Activated naive CD4-positive, alpha-beta T cell treated with anti-CD3 and anti-CD28 coated beads, Interleukin-2, amount 50 U/mL, for 24 hours (primary cell): ENCODE measurements at regions not wholly inside any gene's neighbourhood (a gene's known extent, or its start where the extent isn't known, plus 50 kb on each side); places are given as distances from the start of the nearest gene placed in this dataset.
A peak's percentile ranks its signal among the peaks of the same experiment; 100 is the strongest.

Source experiments
- H3K27ac Mint-ChIP-seq: one replicate; pipeline ENCODE4 v1.8.0; 2021; ENCODE audit warnings: mild to moderate bottlenecking, mixed read lengths
- H3K27me3 Mint-ChIP-seq: one replicate; pipeline ENCODE4 v1.8.0; 2021; ENCODE audit warnings: mixed read lengths
- H3K36me3 Mint-ChIP-seq: one replicate; pipeline ENCODE4 v1.8.0; 2021; ENCODE audit warnings: mixed read lengths
- H3K4me1 Mint-ChIP-seq: one replicate; pipeline ENCODE4 v1.8.0; 2021; ENCODE audit warnings: mixed read lengths
- H3K4me3 Mint-ChIP-seq: one replicate; pipeline ENCODE4 v1.8.0; 2021; ENCODE audit warnings: mild to moderate bottlenecking, mixed read lengths
- H3K9me3 Mint-ChIP-seq: one replicate; pipeline ENCODE4 v1.8.0; 2021; ENCODE audit warnings: mixed read lengths

GRCh38 chr9:86454701-86455615, 100.7 kb upstream of the TUT7 start:
- Mint-ChIP-seq H3K4me3 (no peak overlapping the region), H3K36me3 (no peaks in the 10 kb centered on the region), H3K27ac (no peak overlapping the region), H3K4me1 (no peaks in the 10 kb centered on the region), H3K27me3 (no peaks in the 10 kb centered on the region), H3K9me3 (no peaks in the 10 kb centered on the region)

- no peaks in the 10 kb centered on the region for H3K36me3 Mint-ChIP-seq
- H3K27ac Mint-ChIP-seq = no peak overlapping the region
- no peaks in the 10 kb centered on the region for H3K4me1 Mint-ChIP-seq
- H3K4me3 Mint-ChIP-seq = no peak overlapping the region
- H3K27me3 Mint-ChIP-seq = peaks cover 2% of the 10 kb centered on the region
- H3K9me3 Mint-ChIP-seq = no peaks in the 10 kb centered on the region
Observed at GRCh38 chr9:86452201-86452828, 98.1 kb upstream of the TUT7 start.

GRCh38 chr9:86449246-86449645, 95.0 kb upstream of the TUT7 start:
- Mint-ChIP-seq H3K4me1 (no peaks in the 10 kb centered on the region), H3K36me3 (no peaks in the 10 kb centered on the region), H3K4me3 (no peak overlapping the region), H3K27me3 (peaks cover 9% of the 10 kb centered on the region), H3K27ac (no peak overlapping the region), H3K9me3 (no peaks in the 10 kb centered on the region)

- H3K9me3 Mint-ChIP-seq = no peaks in the 10 kb centered on the region
- H3K4me1 Mint-ChIP-seq = no peaks in the 10 kb centered on the region
- no peak overlapping the region for H3K4me3 Mint-ChIP-seq
- no peaks in the 10 kb centered on the region for H3K36me3 Mint-ChIP-seq
- H3K27ac Mint-ChIP-seq = no peak overlapping the region
- H3K27me3 Mint-ChIP-seq = peaks cover 14% of the 10 kb centered on the region
Observed at GRCh38 chr9:86445671-86446070, 91.5 kb upstream of the TUT7 start.

GRCh38 chr9:86443992-86444391, 89.8 kb upstream of the TUT7 start:
- Mint-ChIP-seq H3K27ac (no peak overlapping the region), H3K4me1 (no peaks in the 10 kb centered on the region)

GRCh38 chr9:86434039-86434726, 80.0 kb upstream of the TUT7 start:
- Mint-ChIP-seq H3K9me3 (no peaks in the 10 kb centered on the region), H3K27me3 (peaks cover 21% of the 10 kb centered on the region), H3K4me1 (no peaks in the 10 kb centered on the region), H3K27ac (no peak overlapping the region), H3K36me3 (no peaks in the 10 kb centered on the region), H3K4me3 (no peak overlapping the region)

More at GRCh38 chr9:86443992-86444391, 89.8 kb upstream of the TUT7 start:
- Mint-ChIP-seq H3K4me3 (no peak overlapping the region), H3K9me3 (no peaks in the 10 kb centered on the region), H3K27me3 (peaks cover 17% of the 10 kb centered on the region), H3K36me3 (no peaks in the 10 kb centered on the region)

GRCh38 chr9:86424251-86424891, 70.2 kb upstream of the TUT7 start:
- Mint-ChIP-seq H3K27ac (no peak overlapping the region), H3K36me3 (no peaks in the 10 kb centered on the region), H3K4me3 (no peak overlapping the region), H3K4me1 (no peaks in the 10 kb centered on the region), H3K27me3 (peaks cover 8% of the 10 kb centered on the region), H3K9me3 (no peaks in the 10 kb centered on the region)

- H3K36me3 Mint-ChIP-seq = no peaks in the 10 kb centered on the region
- H3K9me3 Mint-ChIP-seq = no peaks in the 10 kb centered on the region
- H3K27ac Mint-ChIP-seq = no peak overlapping the region
- H3K4me1 Mint-ChIP-seq = peaks cover under 1% of the 10 kb centered on the region
- no peak overlapping the region for H3K4me3 Mint-ChIP-seq
- peaks cover 4% of the 10 kb centered on the region for H3K27me3 Mint-ChIP-seq
Observed at GRCh38 chr9:86413971-86414880, 60.0 kb upstream of the TUT7 start.

- peaks cover 29% of the 10 kb centered on the region for H3K4me1 Mint-ChIP-seq
- no peak overlapping the region for H3K27ac Mint-ChIP-seq
- H3K27me3 Mint-ChIP-seq = peaks cover 9% of the 10 kb centered on the region
- H3K9me3 Mint-ChIP-seq = no peaks in the 10 kb centered on the region
- H3K36me3 Mint-ChIP-seq = no peaks in the 10 kb centered on the region
- H3K4me3 Mint-ChIP-seq = no peak overlapping the region
Observed at GRCh38 chr9:86410281-86410680, 56.1 kb upstream of the TUT7 start.

- H3K4me3 Mint-ChIP-seq = peak overlapping the region; percentile 20
- H3K4me1 Mint-ChIP-seq = peaks cover 29% of the 10 kb centered on the region
- peaks cover 14% of the 10 kb centered on the region for H3K27me3 Mint-ChIP-seq
- H3K36me3 Mint-ChIP-seq = no peaks in the 10 kb centered on the region
- H3K27ac Mint-ChIP-seq = no peak overlapping the region
- no peaks in the 10 kb centered on the region for H3K9me3 Mint-ChIP-seq
Observed at GRCh38 chr9:86408121-86408520, 53.9 kb upstream of the TUT7 start.

- Mint-ChIP-seq H3K27ac (no peak overlapping the region), H3K9me3 (no peaks in the 10 kb centered on the region), H3K36me3 (no peaks in the 10 kb centered on the region), H3K27me3 (peaks cover 14% of the 10 kb centered on the region), H3K4me3 (no peak overlapping the region), H3K4me1 (peaks cover 29% of the 10 kb centered on the region)
Observed at GRCh38 chr9:86407022-86407421, 52.8 kb upstream of the TUT7 start.

- Mint-ChIP-seq H3K27me3 (peaks cover 12% of the 10 kb centered on the region), H3K27ac (peak overlapping the region; percentile 87), H3K36me3 (no peaks in the 10 kb centered on the region), H3K4me1 (peaks cover 29% of the 10 kb centered on the region), H3K9me3 (no peaks in the 10 kb centered on the region), H3K4me3 (peak overlapping the region; percentile 59)
Observed at GRCh38 chr9:86406366-86406765, 52.2 kb upstream of the TUT7 start.

- H3K4me3 Mint-ChIP-seq = peak overlapping the region; percentile 59
- H3K27ac Mint-ChIP-seq = peak overlapping the region; percentile 87
- H3K4me1 Mint-ChIP-seq = peaks cover 29% of the 10 kb centered on the region
- H3K36me3 Mint-ChIP-seq = no peaks in the 10 kb centered on the region
- no peaks in the 10 kb centered on the region for H3K9me3 Mint-ChIP-seq
- H3K27me3 Mint-ChIP-seq = peaks cover 12% of the 10 kb centered on the region
Observed at GRCh38 chr9:86405926-86406325, 51.7 kb upstream of the TUT7 start.

GRCh38 chr9:86405086-86405491, 50.9 kb upstream of the TUT7 start:
- Mint-ChIP-seq H3K9me3 (no peaks in the 10 kb centered on the region), H3K36me3 (no peaks in the 10 kb centered on the region), H3K4me1 (peaks cover 29% of the 10 kb centered on the region), H3K4me3 (no peak overlapping the region), H3K27ac (no peak overlapping the region), H3K27me3 (peaks cover 12% of the 10 kb centered on the region)
